Stomach (tissue), 4 donors: ENCODE measurements at regions not wholly inside any gene's neighbourhood (a gene's known extent, or its start where the extent isn't known, plus 50 kb on each side); places are given as distances from the start of the nearest gene placed in this dataset.

Experiments used
- CTCF ChIP-seq, 7 experiments: fragments of 450-650 bp in 4 of 7; fragments of 200-600 bp in 3 of 7; sonication (generic) in 3 of 7; IDR thresholded peaks; one replicate each; pipeline ENCODE4 v1.5.1; 2016 to 2019; ENCODE audit warnings: antibody characterized with exemption in 7 of 7, control low read depth in 2 of 7, mild to moderate bottlenecking in 1 of 7
- EP300 ChIP-seq: sonication (generic); formaldehyde crosslinking; IDR thresholded peaks from one replicate; pipeline ENCODE4 v1.6.1; 2017; ENCODE audit warnings: antibody characterized with exemption
- POLR2A ChIP-seq, 4 donors: fragments of 450-650 bp; IDR thresholded peaks; one replicate each; pipeline ENCODE4 v1.6.1; 2016; ENCODE audit warnings: antibody characterized with exemption in 4 of 4, control low read depth in 2 of 4, mild to moderate bottlenecking in 1 of 4, moderate library complexity in 1 of 4
- POLR2AphosphoS5 ChIP-seq, 3 donors: sonication (generic); formaldehyde crosslinking; IDR thresholded peaks; one replicate each; pipeline ENCODE4 v1.6.1; 2016; ENCODE audit warnings: antibody characterized with exemption in 3 of 3

GRCh38 chr14:54106661-54107377, 150.2 kb upstream of the BMP4 start:
- TF ChIP-seq POLR2AphosphoS5 (IDR thresholded peaks at IDR 0.05) (no peak), CTCF (IDR thresholded peaks at IDR 0.05) (no peak), POLR2A (IDR thresholded peaks at IDR 0.05) (no peak), EP300 (no peak)
